NCI-H226 (cell line): ENCODE measurements at regions not wholly inside any gene's neighbourhood (a gene's known extent, or its start where the extent isn't known, plus 50 kb on each side); places are given as distances from the start of the nearest gene placed in this dataset.

Experiments used
- DNase-seq: peaks from one replicate; pipeline ENCODE4 v3.0.0-alpha.2; 2015

- DNase-seq: no peak
Measured at GRCh38 chr2:187943772-187944369, 347.8 kb upstream of the GULP1 start.

- no peak for DNase-seq
Measured at GRCh38 chr2:187949859-187950258, 341.8 kb upstream of the GULP1 start.

- DNase-seq: no peak
Measured at GRCh38 chr2:187951470-187952218, 340.0 kb upstream of the GULP1 start.

- DNase-seq: no peak
Measured at GRCh38 chr2:187956906-187957534, 334.7 kb upstream of the GULP1 start.

- no peak for DNase-seq
Measured at GRCh38 chr2:187959821-187960220, 331.9 kb upstream of the GULP1 start.

GRCh38 chr2:187962538-187962937, 329.1 kb upstream of the GULP1 start:
- no peak for DNase-seq

- peak; percentile 29 for DNase-seq
Measured at GRCh38 chr2:187964746-187965145, 326.9 kb upstream of the GULP1 start.

- no peak for DNase-seq
Measured at GRCh38 chr2:187966924-187967323, 324.8 kb upstream of the GULP1 start.

- no peak for DNase-seq
Measured at GRCh38 chr2:187971893-187972292, 319.8 kb upstream of the GULP1 start.

- no peak for DNase-seq
Measured at GRCh38 chr2:187976259-187976985, 315.3 kb upstream of the GULP1 start.

- DNase-seq: no peak
Measured at GRCh38 chr2:187976986-187977333, 314.7 kb upstream of the GULP1 start.

- DNase-seq: peak; percentile 8
Measured at GRCh38 chr2:187978356-187978755, 313.3 kb upstream of the GULP1 start.

- peak; percentile 54 for DNase-seq
Measured at GRCh38 chr2:187982668-187983067, 309.0 kb upstream of the GULP1 start.

GRCh38 chr2:187985195-187985594, 306.5 kb upstream of the GULP1 start:
- DNase-seq: no peak

GRCh38 chr2:187985923-187986322, 305.8 kb upstream of the GULP1 start:
- no peak for DNase-seq

GRCh38 chr2:187986390-187987105, 305.1 kb upstream of the GULP1 start:
- DNase-seq: no peak

GRCh38 chr2:187988348-187988747, 303.3 kb upstream of the GULP1 start:
- no peak for DNase-seq

- no peak for DNase-seq
Measured at GRCh38 chr2:187989925-187990623, 301.6 kb upstream of the GULP1 start.

- no peak for DNase-seq
Measured at GRCh38 chr2:187991389-187991788, 300.3 kb upstream of the GULP1 start.

- DNase-seq: no peak
Measured at GRCh38 chr2:187994464-187995331, 297.0 kb upstream of the GULP1 start.

- DNase-seq: no peak
Measured at GRCh38 chr2:187995556-187995955, 296.1 kb upstream of the GULP1 start.
